DOHH2 (cell line): ENCODE measurements at regions not wholly inside any gene's neighbourhood (a gene's known extent, or its start where the extent isn't known, plus 50 kb on each side); places are given as distances from the start of the nearest gene placed in this dataset.

ENCODE experiments used
- CTCF ChIP-seq: fragments of 200-600 bp; sonication (generic); IDR thresholded peaks from one replicate; pipeline ENCODE4 v1.5.1; 2014; ENCODE audit warnings: antibody characterized with exemption, mild to moderate bottlenecking, low read depth, low read length; ENCODE audit not compliant: poor library complexity, severe bottlenecking
- EZH2phosphoT487 ChIP-seq: fragments of 200-600 bp; sonication (generic); IDR thresholded peaks from 2 replicates; pipeline ENCODE4 v1.6.1; 2017; ENCODE audit warnings: borderline replicate concordance, mild to moderate bottlenecking, antibody characterized with exemption, low read length, moderate library complexity, mixed read lengths

- TF ChIP-seq CTCF: no peak
- TF ChIP-seq EZH2phosphoT487: no peak
These were observed 246.4 kb upstream of the NR5A2 start for GRCh38 chr1:199780948-199781670.
